Effector memory CD8-positive, alpha-beta T cell (primary cell): ENCODE measurements at regions not wholly inside any gene's neighbourhood (a gene's known extent, or its start where the extent isn't known, plus 50 kb on each side); places are given as distances from the start of the nearest gene placed in this dataset.

ENCODE experiments used
- ATAC-seq: fragments of 150-1000 bp; cut with Tn5 transposase; replicated peaks from 2 replicates; pipeline ENCODE4 v1.10.0; 2021; ENCODE audit warnings: mild to moderate bottlenecking, moderate library complexity
- DNase-seq, 3 experiments: peaks; one replicate each; pipeline ENCODE4 v3.0.0; 2021
- H3K27ac Mint-ChIP-seq, 2 donors: one replicate each; pipeline ENCODE4 v1.8.0; 2022; ENCODE audit warnings: mild to moderate bottlenecking in 2 of 2, mixed read lengths in 2 of 2, moderate library complexity in 2 of 2
- H3K27me3 Mint-ChIP-seq, 2 donors: one replicate each; pipeline ENCODE4 v1.8.0; 2022; ENCODE audit warnings: mixed read lengths in 2 of 2
- H3K36me3 Mint-ChIP-seq: one replicate; pipeline ENCODE4 v1.8.0; 2022; ENCODE audit warnings: mild to moderate bottlenecking, moderate library complexity, mixed read lengths; ENCODE audit not compliant: insufficient read depth
- H3K4me1 Mint-ChIP-seq, 2 donors: one replicate each; pipeline ENCODE4 v1.8.0; 2022; ENCODE audit warnings: low read depth in 2 of 2, mixed read lengths in 2 of 2
- H3K4me3 Mint-ChIP-seq, 2 donors: one replicate each; pipeline ENCODE4 v1.8.0; 2022; ENCODE audit warnings: mild to moderate bottlenecking in 2 of 2, mixed read lengths in 2 of 2, moderate library complexity in 2 of 2
- H3K9me3 Mint-ChIP-seq, 2 donors: one replicate each; pipeline ENCODE4 v1.8.0; 2022; ENCODE audit warnings: mixed read lengths in 2 of 2

- H3K4me1 Mint-ChIP-seq: no peaks in the 10 kb centered on the region
- DNase-seq: no peak
- H3K9me3 Mint-ChIP-seq: no peaks in the 10 kb centered on the region
- no peak for ATAC-seq
- H3K36me3 Mint-ChIP-seq: no peaks in the 10 kb centered on the region
- H3K27me3 Mint-ChIP-seq: peaks cover 0 to 5% of the 10 kb centered on the region in 2 donors
- H3K27ac Mint-ChIP-seq: no peak overlapping the region
- no peak overlapping the region for H3K4me3 Mint-ChIP-seq
These were observed 237.1 kb upstream of the TLE4 start for GRCh38 chr9:79334711-79335110.

GRCh38 chr9:79335987-79336386 lies 235.8 kb upstream of the TLE4 start:
- no peaks in the 10 kb centered on the region for H3K4me1 Mint-ChIP-seq
- no peaks in the 10 kb centered on the region for H3K9me3 Mint-ChIP-seq
- ATAC-seq (no peak), DNase-seq (no peak)
- no peak overlapping the region for H3K4me3 Mint-ChIP-seq
- no peaks in the 10 kb centered on the region for H3K36me3 Mint-ChIP-seq
- no peak overlapping the region for H3K27ac Mint-ChIP-seq
- peaks cover 0 to 5% of the 10 kb centered on the region in 2 donors for H3K27me3 Mint-ChIP-seq

- no peak overlapping the region for H3K27ac Mint-ChIP-seq
- no peaks in the 10 kb centered on the region for H3K4me1 Mint-ChIP-seq
- H3K4me3 Mint-ChIP-seq: no peak overlapping the region
- no peaks in the 10 kb centered on the region for H3K27me3 Mint-ChIP-seq
- H3K9me3 Mint-ChIP-seq: no peaks in the 10 kb centered on the region
- no peak for ATAC-seq
- no peaks in the 10 kb centered on the region for H3K36me3 Mint-ChIP-seq
- DNase-seq: no peak
These were observed 230.2 kb upstream of the TLE4 start for GRCh38 chr9:79341561-79341960.

GRCh38 chr9:79346350-79347020 lies 225.3 kb upstream of the TLE4 start:
- Mint-ChIP-seq H3K4me3 (no peak overlapping the region), H3K36me3 (no peaks in the 10 kb centered on the region), H3K4me1 (no peaks in the 10 kb centered on the region), H3K9me3 (no peaks in the 10 kb centered on the region), H3K27ac (no peak overlapping the region), H3K27me3 (peaks cover 0 to 2% of the 10 kb centered on the region in 2 donors)
- no peak for DNase-seq
- no peak for ATAC-seq

GRCh38 chr9:79352322-79352721 lies 219.4 kb upstream of the TLE4 start:
- Mint-ChIP-seq H3K36me3 (no peaks in the 10 kb centered on the region), H3K9me3 (no peaks in the 10 kb centered on the region), H3K27ac (no peak overlapping the region), H3K4me1 (no peaks in the 10 kb centered on the region), H3K27me3 (peaks cover 0 to 12% of the 10 kb centered on the region in 2 donors), H3K4me3 (no peak overlapping the region)
- DNase-seq: no peak
- ATAC-seq: no peak

- Mint-ChIP-seq H3K36me3 (no peaks in the 10 kb centered on the region), H3K27me3 (peaks cover 9 to 12% of the 10 kb centered on the region in 2 donors), H3K4me3 (no peak overlapping the region), H3K27ac (no peak overlapping the region), H3K9me3 (no peaks in the 10 kb centered on the region), H3K4me1 (no peaks in the 10 kb centered on the region)
- ATAC-seq (no peak), DNase-seq (no peak)
These were observed 217.8 kb upstream of the TLE4 start for GRCh38 chr9:79353856-79354520.

- DNase-seq: no peak
- Mint-ChIP-seq H3K27me3 (peaks cover 16 to 21% of the 10 kb centered on the region in 2 donors), H3K9me3 (no peaks in the 10 kb centered on the region)
These were observed 214.6 kb upstream of the TLE4 start for GRCh38 chr9:79357194-79357593.

GRCh38 chr9:79357616-79358015 lies 214.1 kb upstream of the TLE4 start:
- no peak for DNase-seq
- Mint-ChIP-seq H3K4me3 (no peak overlapping the region), H3K9me3 (no peaks in the 10 kb centered on the region), H3K27me3 (peaks cover 16 to 22% of the 10 kb centered on the region in 2 donors), H3K36me3 (no peaks in the 10 kb centered on the region), H3K27ac (no peak overlapping the region), H3K4me1 (no peaks in the 10 kb centered on the region)
- no peak for ATAC-seq

More at GRCh38 chr9:79357194-79357593, 214.6 kb upstream of the TLE4 start:
- Mint-ChIP-seq H3K4me3 (no peak overlapping the region), H3K27ac (no peak overlapping the region), H3K36me3 (no peaks in the 10 kb centered on the region), H3K4me1 (no peaks in the 10 kb centered on the region)
- no peak for ATAC-seq

- peaks cover 16 to 20% of the 10 kb centered on the region in 2 donors for H3K27me3 Mint-ChIP-seq
- no peak overlapping the region for H3K4me3 Mint-ChIP-seq
- DNase-seq (no peak), ATAC-seq (no peak)
- no peaks in the 10 kb centered on the region for H3K36me3 Mint-ChIP-seq
- no peak overlapping the region for H3K27ac Mint-ChIP-seq
- no peaks in the 10 kb centered on the region for H3K9me3 Mint-ChIP-seq
- H3K4me1 Mint-ChIP-seq: no peaks in the 10 kb centered on the region
These were observed 211.1 kb upstream of the TLE4 start for GRCh38 chr9:79360387-79361347.

- no peaks in the 10 kb centered on the region for H3K36me3 Mint-ChIP-seq
- peaks cover 16 to 20% of the 10 kb centered on the region in 2 donors for H3K27me3 Mint-ChIP-seq
- DNase-seq: no peak
- no peak overlapping the region for H3K27ac Mint-ChIP-seq
- no peaks in the 10 kb centered on the region for H3K4me1 Mint-ChIP-seq
- H3K9me3 Mint-ChIP-seq: no peaks in the 10 kb centered on the region
- no peak for ATAC-seq
- no peak overlapping the region for H3K4me3 Mint-ChIP-seq
These were observed 209.4 kb upstream of the TLE4 start for GRCh38 chr9:79362100-79363081.

GRCh38 chr9:79369676-79370075 lies 202.1 kb upstream of the TLE4 start:
- no peak for DNase-seq
- Mint-ChIP-seq H3K36me3 (no peaks in the 10 kb centered on the region), H3K27ac (no peak overlapping the region), H3K9me3 (no peaks in the 10 kb centered on the region), H3K4me1 (no peaks in the 10 kb centered on the region), H3K4me3 (no peak overlapping the region), H3K27me3 (peaks cover 0 to 7% of the 10 kb centered on the region in 2 donors)
- no peak for ATAC-seq

GRCh38 chr9:79371301-79371700 lies 200.5 kb upstream of the TLE4 start:
- Mint-ChIP-seq H3K27me3 (peaks cover 0 to 10% of the 10 kb centered on the region in 2 donors), H3K4me3 (no peak overlapping the region), H3K36me3 (no peaks in the 10 kb centered on the region), H3K4me1 (no peaks in the 10 kb centered on the region), H3K27ac (no peak overlapping the region), H3K9me3 (no peaks in the 10 kb centered on the region)
- no peak for ATAC-seq
- no peak for DNase-seq
